NT2/D1 (cell line): ENCODE measurements at regions not wholly inside any gene's neighbourhood (a gene's known extent, or its start where the extent isn't known, plus 50 kb on each side); places are given as distances from the start of the nearest gene placed in this dataset.

Experiments used
- SUZ12 ChIP-seq: IDR thresholded peaks from 2 replicates; pipeline ENCODE4 v1.6.1; 2011; ENCODE audit not compliant: insufficient read length, insufficient read depth; ENCODE audit errors: extremely low read depth
- ZNF274 ChIP-seq: IDR thresholded peaks from 2 replicates; pipeline ENCODE4 v1.6.1; 2011; ENCODE audit warnings: mild to moderate bottlenecking, low read depth, low read length

- TF ChIP-seq ZNF274 (no peak), SUZ12 (no peak)
Observed at GRCh38 chr3:117442566-117442965, 733.0 kb downstream of the TUSC7 start.
